A673 (cell line): ENCODE measurements at regions not wholly inside any gene's neighbourhood (a gene's known extent, or its start where the extent isn't known, plus 50 kb on each side); places are given as distances from the start of the nearest gene placed in this dataset.

ENCODE experiments used
- EZH2 ChIP-seq: fragments of 200-600 bp; sonication (generic); IDR thresholded peaks from 2 replicates; pipeline ENCODE4 v1.6.1; 2017; ENCODE audit warnings: borderline replicate concordance, low read depth, mild to moderate bottlenecking, mixed read lengths, antibody characterized with exemption, low read length; ENCODE audit not compliant: poor library complexity, severe bottlenecking
- TF ChIP-seq, protein P1 (sequence below): fragments of 300-800, 200-600 bp; sonication (generic); conservative IDR thresholded peaks from 2 replicates; pipeline ENCODE4 v1.5.1; 2017; ENCODE audit warnings: low read depth, mild to moderate bottlenecking, antibody characterized with exemption, low read length, moderate library complexity, mixed read lengths

DNA sequence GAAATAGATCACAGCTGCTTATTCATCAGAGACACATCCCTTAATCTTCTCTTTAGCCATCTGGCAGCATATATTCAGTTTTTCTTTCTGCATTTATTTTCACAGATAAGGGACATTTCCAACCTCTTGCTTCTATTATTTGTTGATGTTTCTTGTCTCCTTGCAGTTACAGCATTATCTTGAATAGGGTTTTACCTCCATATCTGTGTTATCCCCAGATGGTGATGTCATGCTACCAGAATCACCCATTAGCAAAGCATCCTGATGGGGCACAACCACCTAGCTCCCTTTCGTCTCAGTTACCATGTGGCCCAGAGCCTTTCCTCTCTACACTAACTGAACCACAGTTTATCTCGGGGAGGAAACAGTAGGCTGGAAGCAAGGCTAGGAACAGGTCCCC, 483.9 kb downstream of the FOXO1 start:
- TF ChIP-seq, protein P1, sequence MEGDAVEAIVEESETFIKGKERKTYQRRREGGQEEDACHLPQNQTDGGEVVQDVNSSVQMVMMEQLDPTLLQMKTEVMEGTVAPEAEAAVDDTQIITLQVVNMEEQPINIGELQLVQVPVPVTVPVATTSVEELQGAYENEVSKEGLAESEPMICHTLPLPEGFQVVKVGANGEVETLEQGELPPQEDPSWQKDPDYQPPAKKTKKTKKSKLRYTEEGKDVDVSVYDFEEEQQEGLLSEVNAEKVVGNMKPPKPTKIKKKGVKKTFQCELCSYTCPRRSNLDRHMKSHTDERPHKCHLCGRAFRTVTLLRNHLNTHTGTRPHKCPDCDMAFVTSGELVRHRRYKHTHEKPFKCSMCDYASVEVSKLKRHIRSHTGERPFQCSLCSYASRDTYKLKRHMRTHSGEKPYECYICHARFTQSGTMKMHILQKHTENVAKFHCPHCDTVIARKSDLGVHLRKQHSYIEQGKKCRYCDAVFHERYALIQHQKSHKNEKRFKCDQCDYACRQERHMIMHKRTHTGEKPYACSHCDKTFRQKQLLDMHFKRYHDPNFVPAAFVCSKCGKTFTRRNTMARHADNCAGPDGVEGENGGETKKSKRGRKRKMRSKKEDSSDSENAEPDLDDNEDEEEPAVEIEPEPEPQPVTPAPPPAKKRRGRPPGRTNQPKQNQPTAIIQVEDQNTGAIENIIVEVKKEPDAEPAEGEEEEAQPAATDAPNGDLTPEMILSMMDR: no peak
- TF ChIP-seq EZH2: no peak
